Left renal cortex interstitium (tissue), 4 donors: ENCODE measurements at regions not wholly inside any gene's neighbourhood (a gene's known extent, or its start where the extent isn't known, plus 50 kb on each side); places are given as distances from the start of the nearest gene placed in this dataset.
"Not testable (repeated sequence)": the region's sequence is repeated elsewhere in the genome, so short reads cannot be mapped to it uniquely, and the experiment has no call there.

ENCODE experiments used
- DNase-seq, 4 donors: peaks; one replicate each; pipeline ENCODE4 v3.0.0-alpha.2; 2013; ENCODE audit warnings: low read depth in 4 of 4, low spot score in 2 of 4, missing footprints in 1 of 4

DNA sequence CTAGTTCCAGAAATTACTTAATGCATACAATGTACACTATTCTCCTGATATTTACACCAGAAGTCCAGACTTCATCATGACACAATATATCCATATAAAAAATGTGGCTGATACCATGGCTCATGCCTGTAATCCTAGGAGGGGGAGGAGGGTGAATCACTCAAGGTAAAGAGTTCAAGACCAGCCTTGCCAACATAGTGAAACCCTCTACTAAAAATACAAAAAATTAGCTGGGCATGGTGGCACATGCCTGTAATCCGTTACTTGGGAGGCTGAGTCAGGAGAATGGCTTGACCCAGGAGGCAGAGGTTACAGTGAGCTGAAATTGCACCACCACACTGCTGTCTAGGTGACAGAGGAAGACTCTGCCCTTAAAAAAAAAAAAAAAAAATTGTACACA is 192.5 kb upstream of the HSFY2 start:
- DNase-seq: no peak

DNA sequence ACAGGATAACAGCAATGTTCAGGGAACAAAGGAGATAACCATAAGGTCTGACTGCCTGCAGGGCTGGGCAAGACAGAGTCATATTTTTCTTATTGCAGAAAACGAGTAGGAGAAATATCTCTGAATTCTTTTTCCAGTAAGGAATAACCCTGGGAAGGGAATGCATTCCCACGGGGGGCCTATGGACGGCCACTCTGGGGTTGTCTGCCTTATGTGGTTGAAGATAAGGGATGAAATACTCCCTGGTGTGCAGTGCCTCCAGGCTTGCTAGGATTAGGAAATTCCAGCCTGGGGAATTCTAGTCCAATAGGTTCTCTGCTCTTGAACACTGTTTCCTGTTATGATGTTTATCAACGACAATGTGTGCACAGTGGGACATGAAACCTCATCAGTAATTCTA is 185.3 kb upstream of the HSFY2 start:
- no peak for DNase-seq

DNA sequence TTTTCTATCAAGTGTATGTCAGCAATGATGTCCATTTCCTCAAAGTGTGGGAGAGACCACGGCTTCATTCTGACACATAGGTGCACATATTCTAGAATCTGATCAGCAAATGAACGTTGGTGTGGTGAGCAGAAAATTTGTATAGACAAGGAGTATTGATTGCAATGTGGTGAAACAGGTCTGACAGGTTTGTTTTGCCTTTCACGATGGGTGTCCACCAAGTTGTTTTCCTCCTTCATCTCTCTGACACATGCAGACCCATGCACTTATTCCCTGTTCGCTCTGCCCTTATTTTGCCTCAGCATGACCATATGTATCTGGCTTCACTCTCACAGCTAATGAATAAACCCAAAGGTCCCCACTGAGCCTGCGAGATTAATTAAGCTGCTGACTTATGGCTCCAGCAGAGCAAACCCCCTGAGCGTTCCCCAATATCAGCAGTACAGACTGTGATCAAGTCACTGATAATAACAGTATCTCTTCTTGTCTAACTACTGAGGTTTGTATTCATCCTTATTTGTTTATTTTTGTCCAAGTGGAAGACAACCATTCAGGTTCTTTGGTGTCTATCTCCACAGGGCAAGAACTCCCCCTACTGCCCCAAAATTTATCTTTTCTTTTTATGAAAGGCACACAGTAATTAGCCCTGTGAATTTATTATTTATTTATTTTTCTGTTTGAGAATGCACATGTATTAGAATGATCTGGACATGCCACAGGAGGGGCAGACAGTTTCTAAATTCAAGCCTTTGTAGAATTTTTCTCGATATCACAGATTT is 178.3 kb upstream of the HSFY2 start:
- DNase-seq: no peak

DNA sequence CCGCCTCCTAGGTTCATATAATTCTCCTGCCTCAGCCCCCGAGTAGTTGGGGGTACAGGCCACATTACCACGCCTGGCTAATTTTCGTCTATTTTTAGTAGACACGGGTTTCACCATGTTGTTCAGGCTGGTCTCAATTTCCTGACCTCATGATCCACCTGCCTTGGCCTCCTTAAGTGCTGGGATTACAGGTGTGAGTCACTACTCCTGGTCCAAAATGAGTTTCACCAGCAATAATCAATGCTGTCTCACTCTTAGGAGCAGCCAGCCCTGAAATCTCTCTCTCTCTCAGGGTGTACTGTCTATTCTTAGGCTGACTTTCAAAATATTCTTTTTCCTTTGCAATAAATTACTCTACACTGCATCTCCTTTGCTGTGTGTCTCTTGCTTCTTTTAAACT is 177.5 kb upstream of the HSFY2 start:
- DNase-seq: no peak

DNA sequence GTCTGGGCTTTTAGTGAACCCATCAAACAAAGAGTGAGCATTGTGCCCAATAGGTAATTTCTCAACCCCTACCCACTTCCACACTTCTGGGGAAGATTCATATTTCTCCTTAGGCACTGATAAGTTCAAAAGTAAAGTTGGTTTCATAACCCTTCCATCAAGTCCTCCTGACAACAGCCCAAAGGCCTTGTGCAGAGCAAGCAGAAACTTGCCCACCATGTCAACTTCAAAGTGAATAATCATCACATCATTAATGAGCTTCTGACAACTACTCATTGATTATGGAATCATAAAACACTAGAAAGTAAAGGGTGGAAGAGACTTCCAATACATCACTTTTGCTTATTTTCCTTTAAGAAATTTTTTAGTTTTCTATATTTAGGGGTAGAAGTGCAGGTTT is 163.3 kb upstream of the HSFY2 start:
- no peak for DNase-seq

DNA sequence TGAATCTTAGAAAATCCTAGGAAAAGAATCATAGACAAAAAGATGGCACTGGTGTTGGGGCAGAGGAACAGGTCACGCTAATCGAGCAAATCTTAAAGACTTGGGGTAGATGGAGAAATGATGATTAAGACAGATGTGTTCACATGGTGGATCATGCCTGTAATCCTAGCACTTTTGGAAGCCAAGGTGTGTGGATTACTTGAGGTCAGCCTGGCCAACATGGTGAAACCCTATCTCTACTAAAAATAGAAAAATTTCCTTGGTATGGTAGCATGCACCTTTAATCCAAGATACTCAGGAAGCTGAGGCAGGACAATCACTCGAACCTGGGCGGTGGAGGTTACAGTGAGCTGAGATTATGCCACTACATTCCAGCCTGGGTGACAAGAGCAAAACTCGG is 145.7 kb upstream of the HSFY2 start:
- DNase-seq: no peak

DNA sequence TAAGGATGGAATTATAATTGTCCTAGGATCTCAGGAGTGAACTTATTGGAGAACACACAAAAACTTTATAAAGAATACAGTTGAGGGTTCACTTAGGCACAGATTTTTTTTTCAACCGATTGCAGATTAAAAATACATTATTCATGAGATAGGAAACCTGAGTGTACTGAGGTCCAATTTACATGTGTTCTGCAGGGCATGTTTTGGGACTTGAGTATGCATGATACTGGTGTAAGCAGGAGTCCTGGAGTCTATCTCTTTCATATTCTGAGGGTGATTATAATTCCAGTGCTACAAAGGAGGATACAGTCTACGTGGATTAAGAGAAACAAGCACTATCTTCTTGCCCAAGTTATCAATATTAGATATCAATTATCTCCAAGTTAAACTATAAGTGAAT is 139.3 kb upstream of the HSFY2 start:
- DNase-seq: no peak

DNA sequence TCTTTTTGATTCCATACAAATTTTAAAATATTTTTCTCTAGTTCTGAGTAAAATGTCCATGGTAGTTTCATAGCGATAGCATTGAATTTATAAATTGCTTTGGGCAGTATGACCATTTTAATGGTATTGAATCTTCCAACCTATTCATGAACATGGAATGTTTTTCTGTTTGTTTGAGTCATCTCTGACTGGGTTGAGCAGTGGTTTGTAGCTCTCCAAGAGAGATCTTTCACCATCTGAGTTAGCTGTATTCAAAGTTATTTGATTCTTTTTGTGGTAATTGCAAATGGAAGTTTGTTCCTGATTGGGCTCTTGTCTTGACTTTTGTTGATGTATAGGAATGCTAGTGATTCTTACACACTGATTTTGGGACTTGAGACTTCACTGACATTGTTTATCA is 136.3 kb upstream of the HSFY2 start:
- DNase-seq: no peak

DNA sequence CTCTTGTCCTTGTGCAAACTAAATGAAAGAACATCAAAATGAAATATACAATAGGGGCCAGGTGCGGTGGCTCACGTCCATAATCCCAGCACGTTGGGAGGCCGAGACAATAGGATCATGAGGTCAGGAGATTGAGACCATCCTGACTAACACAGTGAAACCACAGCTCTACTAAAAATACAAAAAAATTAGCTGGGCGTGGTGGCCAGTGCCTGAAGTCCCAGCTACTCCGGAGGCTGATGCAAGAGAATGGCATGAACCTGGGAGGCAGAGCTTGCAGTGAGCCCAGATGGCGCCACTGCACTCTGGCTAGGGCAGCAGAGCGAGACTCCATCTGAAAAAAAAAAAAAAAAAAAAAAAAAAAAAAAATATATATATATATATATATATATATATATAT is 132.7 kb upstream of the HSFY2 start:
- DNase-seq: not testable (repeated sequence)

DNA sequence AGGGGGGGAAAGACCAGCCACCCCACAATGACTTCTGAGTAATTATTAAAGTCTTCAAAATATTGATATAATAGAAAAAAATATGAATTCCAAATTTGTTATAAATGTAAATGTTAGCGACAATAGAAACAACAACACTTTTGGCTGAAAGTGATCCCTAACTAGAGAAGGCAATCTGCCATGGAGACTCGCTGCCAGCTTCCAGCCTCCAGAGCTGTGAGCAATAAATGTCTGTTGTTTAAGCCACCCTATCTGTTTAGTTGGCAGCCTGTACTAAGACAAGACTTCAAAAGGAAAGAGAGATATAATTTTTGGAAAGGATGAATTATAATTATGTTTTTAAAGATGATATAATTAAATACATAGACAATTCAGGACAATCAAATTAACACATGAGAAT is 130.8 kb upstream of the HSFY2 start:
- DNase-seq: no peak

DNA sequence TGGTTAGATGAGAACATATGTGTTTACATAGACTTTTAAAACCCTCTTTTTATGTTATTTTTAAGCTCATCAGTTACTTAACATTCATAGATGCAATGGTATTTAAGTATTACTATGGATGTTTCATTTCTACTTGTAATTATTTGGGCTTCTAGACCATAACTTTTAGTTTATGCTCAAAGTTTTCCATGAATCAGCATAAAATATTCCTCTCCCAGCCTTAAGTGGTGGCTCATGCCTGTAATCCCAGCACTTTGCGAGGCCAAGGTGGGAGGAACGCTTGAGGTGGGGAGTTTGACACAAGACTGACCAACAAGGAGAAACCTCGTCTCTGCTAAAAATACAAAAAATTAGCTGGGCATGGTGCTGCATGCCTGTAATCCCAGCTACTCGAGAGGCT is 118.5 kb upstream of the HSFY2 start:
- no peak for DNase-seq

DNA sequence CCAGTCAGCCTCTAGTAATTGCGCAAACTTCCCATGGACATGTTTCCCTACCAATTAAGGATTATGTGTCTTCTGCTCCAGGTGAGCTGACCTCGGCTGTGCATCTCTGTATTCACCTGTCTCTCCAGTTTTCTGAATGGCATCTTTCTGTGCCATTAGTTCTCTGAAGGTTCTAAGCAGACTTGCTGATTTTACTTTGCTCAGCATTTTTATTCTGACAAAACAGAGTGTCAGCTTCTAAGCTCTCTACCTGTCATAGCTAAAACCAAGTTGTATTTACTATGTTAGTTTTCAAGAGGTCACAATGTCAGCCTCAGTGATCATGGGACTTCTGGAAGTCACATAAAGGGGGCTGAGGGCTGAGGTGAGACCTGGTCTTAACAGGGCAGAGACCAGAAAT is 116.0 kb upstream of the HSFY2 start:
- DNase-seq: no peak

DNA sequence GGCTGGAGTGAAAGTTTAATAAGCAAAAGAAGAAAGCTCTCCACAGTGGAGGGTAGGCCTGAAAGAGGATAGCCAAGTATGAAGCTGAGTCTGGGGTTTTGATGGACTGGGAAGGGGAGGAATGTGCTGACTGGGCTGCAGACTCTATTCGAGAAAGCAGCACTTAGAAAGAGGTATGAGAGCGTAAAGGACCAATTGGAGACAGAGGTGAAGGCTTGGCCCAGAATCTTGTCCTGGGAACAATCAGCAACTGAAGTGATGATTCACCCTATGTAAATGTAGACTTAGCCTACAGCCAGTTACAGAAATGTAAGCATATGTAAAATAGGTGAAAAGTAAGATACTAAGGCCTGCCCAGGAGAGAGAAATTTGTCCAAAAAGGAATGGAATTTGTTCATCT is 111.2 kb upstream of the HSFY2 start:
- no peak for DNase-seq

DNA sequence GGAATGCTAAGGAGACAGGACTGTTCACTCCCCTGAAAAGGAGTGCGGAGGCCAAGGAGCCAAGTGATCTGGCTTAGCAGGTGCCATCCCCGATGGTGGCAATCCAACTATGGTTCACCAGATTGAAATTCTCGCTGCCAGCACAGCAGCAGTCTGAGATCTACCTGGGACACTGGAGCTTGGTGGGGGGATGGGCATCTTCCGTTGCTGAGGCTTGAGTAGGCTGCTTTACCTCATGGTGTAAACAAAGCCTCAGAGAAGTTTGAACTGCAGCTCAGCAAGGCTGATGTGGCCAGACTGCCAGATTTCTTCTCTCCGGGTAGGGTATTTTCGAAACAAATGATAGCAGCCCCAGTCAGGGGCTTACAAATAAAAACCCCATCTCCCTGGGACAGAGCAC is 95.6 kb upstream of the HSFY2 start:
- not testable (repeated sequence) for DNase-seq

DNA sequence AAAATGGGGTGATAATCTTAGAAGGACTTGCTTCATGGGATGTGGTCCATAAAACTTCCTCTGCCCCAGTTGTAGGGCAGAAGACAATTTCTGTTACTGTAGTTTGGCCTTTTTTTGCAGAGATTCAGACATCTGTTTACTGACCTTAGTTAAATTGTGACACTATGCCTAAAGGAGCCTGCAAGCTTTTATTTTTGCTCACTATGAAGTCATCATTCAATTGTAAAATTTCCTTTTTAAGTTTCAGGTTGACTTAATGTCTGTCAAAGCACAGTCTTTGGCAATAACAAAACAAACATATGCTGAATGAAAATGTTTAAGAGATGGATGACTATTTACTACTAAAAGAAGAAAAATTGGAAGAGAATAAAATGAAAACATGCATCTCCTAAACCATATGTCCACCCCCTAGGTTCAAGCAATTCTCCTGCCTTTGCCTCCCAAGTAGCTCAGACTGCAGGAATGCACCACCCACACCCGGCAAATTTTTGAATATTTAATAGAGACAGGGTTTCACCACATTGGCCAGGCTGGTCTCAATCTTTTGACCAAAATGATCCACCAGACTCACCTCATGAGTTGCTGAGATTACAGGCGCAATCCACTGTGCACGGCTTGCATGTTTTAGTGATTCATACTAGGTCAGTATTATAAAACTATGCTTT is 93.5 kb upstream of the HSFY2 start:
- not testable (repeated sequence) for DNase-seq

DNA sequence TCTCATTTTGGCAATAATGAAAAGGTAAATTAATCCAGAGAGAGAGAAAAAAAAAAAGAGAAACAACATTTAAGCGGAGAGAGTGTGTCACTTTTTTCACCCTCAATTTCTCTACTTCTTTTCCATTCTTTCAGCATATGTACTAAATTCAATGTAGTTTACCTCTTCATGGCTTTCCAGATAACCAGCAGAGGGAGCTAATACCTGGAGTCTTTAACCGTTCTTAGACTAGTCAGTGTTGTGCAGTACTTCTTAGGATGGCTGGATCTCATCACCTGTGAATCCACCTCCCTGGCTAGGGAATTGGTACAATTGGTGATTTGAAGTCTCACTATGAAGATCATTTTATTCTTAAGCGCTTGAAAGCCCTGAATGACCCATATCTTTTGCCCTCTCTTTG is 87.3 kb upstream of the HSFY2 start:
- DNase-seq: not testable (repeated sequence)

DNA sequence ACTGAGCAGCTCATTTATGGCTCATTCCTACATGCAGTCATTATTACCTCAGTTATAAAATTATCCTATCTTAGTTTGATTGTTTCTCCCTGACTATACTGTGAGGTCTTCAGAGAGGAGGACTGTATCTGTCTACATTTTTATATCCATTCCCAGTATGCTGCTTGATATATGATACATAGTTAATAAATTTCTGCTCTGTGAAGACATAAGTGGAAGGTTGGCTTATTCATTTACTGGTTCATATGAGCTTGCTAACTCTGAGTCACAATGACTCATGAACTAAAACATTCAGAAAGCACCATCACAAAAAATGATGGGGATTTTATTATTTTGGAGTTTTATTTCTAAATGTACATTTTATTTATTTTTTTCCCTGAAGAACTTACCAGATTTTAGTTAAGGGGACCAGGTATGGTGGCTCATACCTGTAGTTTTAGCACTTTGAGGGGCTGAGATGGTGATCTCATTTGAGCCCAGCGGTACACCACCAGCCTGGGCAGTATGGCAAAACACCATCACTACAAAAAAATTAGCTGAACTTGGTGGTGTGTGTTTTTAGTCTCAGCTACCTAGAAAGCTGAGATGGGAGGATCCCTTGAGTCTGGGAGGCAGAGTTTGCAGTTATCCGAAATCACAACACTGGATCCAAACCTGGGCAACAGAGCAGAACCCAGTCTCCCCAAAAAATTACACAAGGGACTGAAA is 85.1 kb upstream of the HSFY2 start:
- not testable (repeated sequence) for DNase-seq

DNA sequence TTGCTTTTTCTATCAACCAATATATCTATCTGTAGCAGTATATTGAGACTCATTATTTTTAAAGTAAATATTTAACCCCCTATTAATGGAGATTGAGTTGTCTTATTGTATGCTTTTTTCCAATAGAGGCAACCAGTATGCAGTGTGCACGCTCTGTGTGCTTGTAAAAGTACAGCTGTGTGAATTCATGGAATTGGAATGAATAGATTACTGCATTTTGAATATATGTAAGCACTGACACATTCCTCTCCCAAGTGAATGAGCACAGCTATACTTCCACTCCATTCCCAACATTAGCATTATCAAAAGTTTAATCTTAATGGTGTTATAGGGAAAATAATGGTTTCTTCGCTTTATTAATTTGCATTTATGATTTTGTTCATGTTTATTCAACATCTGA is 81.6 kb upstream of the HSFY2 start:
- not testable (repeated sequence) for DNase-seq

DNA sequence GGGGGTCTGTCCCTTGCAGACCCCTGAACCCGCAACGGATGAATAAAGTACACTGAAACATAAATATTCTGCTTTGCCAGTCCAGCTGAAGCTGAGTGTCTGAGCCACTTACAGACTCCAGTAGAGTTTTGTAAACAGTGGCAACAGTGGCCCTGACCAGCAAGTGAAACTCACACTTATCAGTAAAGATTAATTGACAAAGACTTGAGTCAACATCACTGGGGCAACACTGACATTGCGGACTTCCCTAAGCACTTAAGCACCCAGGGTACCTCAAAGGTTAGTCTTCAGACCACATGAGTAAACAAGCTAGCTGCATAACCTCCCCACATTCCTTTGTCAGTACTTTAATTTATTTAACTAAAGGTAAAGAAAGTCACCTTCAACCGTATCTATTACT is 79.8 kb upstream of the HSFY2 start:
- not testable (repeated sequence) for DNase-seq

DNA sequence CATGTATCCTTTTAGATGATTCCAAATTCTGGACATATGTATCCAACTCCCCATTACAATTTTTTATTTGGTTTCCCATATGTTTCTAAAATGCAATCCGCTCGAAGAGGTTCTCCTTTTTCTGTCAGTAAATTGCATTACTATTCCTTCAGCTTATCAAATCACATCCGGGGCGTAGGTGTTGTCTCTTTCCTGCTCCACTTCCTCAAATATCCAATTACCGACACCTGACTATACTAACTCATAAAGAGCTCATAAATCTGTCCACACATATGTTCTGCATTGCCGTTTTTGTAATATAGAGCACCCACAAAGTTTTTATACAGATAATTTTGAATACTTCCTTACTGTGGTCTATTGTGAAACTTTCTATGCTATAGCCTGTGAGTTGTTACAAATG is 63.1 kb upstream of the HSFY2 start:
- DNase-seq: not testable (repeated sequence)
